ENCODE measurements at regions not wholly inside any gene's neighbourhood (a gene's known extent, or its start where the extent isn't known, plus 50 kb on each side); places are given as distances from the start of the nearest gene placed in this dataset.

DNA sequence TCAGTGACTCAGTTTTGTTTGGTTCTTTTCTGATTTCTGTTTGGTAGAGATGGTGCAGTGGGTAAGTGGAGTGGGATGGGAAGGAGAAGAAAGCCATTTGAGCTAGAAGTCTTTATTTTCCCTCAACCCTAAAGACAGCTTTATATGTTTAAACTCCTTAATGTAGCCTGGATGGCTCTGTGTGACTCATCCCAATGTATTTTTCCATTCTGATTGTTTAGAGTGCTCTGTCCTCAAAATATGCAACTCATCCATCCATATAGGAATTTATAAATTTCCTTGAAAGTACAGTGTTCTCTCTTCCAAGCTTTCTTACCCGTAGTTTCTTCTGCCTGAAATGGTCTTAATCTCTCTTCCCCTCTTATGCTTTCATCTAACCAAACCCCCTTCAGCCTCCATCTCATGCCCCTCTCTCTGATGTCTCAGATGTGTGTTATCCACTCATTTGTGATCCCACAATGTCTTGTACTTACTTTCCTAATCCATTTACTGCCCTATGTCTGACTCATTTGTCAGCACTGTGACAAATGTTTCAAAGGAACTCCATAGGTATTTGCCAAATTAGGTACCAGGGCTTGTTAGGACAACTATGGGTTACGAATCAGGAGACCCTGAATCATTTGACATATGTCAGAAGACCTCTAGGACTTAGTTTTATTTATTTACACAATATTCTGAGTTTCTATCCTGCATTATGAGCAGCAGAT, 217.5 kb upstream of the SGCD start:
- ATAC-seq, result peak; percentile 34; the same call in 1 of the 3 replicates
- TF ChIP-seq ZNF565 (CRISPR knock-in tag; conservative IDR thresholded peaks at IDR 0.05; ENCODE audit: low read depth) (no peak), ISL1 (CRISPR knock-in tag; IDR thresholded peaks at IDR 0.05) (no peak), ZC3H10 (CRISPR knock-in tag; IDR thresholded peaks at IDR 0.05) (no peak), ESRRG (CRISPR knock-in tag; IDR thresholded peaks at IDR 0.05) (no peak), BACH2 (CRISPR knock-in tag; IDR thresholded peaks at IDR 0.05; ENCODE audit: borderline replicate concordance) (no peak), OSR1 (CRISPR knock-in tag; IDR thresholded peaks at IDR 0.05) (no peak), SNAI2 (CRISPR knock-in tag; IDR thresholded peaks at IDR 0.05) (no peak), PPARA (CRISPR knock-in tag; IDR thresholded peaks at IDR 0.05; ENCODE audit: borderline replicate concordance) (no peak), TCF4 (CRISPR knock-in tag; IDR thresholded peaks at IDR 0.05; ENCODE audit: borderline replicate concordance) (no peak), CSDC2 (CRISPR knock-in tag; IDR thresholded peaks at IDR 0.05) (no peak), ZNF8 (CRISPR knock-in tag; IDR thresholded peaks at IDR 0.05) (no peak), ZFP3 (CRISPR knock-in tag; IDR thresholded peaks at IDR 0.05) (no peak), ZFP30 (CRISPR knock-in tag; IDR thresholded peaks at IDR 0.05) (no peak)
- TF ChIP-seq, protein P1, sequence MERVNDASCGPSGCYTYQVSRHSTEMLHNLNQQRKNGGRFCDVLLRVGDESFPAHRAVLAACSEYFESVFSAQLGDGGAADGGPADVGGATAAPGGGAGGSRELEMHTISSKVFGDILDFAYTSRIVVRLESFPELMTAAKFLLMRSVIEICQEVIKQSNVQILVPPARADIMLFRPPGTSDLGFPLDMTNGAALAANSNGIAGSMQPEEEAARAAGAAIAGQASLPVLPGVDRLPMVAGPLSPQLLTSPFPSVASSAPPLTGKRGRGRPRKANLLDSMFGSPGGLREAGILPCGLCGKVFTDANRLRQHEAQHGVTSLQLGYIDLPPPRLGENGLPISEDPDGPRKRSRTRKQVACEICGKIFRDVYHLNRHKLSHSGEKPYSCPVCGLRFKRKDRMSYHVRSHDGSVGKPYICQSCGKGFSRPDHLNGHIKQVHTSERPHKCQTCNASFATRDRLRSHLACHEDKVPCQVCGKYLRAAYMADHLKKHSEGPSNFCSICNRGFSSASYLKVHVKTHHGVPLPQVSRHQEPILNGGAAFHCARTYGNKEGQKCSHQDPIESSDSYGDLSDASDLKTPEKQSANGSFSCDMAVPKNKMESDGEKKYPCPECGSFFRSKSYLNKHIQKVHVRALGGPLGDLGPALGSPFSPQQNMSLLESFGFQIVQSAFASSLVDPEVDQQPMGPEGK (CRISPR knock-in tag; IDR thresholded peaks at IDR 0.05; ENCODE audit: borderline replicate concordance), result no peak
- TF ChIP-seq, protein P2, sequence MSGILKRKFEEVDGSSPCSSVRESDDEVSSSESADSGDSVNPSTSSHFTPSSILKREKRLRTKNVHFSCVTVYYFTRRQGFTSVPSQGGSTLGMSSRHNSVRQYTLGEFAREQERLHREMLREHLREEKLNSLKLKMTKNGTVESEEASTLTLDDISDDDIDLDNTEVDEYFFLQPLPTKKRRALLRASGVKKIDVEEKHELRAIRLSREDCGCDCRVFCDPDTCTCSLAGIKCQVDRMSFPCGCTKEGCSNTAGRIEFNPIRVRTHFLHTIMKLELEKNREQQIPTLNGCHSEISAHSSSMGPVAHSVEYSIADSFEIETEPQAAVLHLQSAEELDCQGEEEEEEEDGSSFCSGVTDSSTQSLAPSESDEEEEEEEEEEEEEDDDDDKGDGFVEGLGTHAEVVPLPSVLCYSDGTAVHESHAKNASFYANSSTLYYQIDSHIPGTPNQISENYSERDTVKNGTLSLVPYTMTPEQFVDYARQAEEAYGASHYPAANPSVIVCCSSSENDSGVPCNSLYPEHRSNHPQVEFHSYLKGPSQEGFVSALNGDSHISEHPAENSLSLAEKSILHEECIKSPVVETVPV (CRISPR knock-in tag; IDR thresholded peaks at IDR 0.05), result no peak
- TF ChIP-seq, protein P3, sequence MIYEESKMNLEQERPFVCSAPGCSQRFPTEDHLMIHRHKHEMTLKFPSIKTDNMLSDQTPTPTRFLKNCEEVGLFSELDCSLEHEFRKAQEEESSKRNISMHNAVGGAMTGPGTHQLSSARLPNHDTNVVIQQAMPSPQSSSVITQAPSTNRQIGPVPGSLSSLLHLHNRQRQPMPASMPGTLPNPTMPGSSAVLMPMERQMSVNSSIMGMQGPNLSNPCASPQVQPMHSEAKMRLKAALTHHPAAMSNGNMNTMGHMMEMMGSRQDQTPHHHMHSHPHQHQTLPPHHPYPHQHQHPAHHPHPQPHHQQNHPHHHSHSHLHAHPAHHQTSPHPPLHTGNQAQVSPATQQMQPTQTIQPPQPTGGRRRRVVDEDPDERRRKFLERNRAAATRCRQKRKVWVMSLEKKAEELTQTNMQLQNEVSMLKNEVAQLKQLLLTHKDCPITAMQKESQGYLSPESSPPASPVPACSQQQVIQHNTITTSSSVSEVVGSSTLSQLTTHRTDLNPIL (CRISPR knock-in tag; IDR thresholded peaks at IDR 0.05; ENCODE audit: low read depth), result no peak

DNA sequence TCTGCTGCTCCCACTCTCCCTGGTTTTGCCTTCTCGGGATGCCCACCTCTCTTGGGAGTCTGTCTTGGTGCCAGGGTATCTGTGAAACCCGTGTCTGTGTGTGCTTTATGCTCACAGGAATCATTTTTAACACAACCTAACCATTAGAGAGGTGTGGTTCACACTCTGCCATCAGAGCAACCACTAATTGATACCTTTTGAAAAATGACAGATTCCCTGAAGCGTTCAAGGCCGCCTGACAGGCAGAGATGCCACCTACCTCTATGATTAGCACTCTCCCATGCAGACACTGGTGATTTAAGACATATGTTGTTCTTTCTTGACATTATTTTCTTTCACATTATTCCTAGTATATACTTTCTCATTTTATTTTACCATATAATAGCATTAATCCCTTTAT, 207.3 kb upstream of the SGCD start:
- TF ChIP-seq, protein P2 (CRISPR knock-in tag; IDR thresholded peaks at IDR 0.05), result no peak
- TF ChIP-seq BACH2 (CRISPR knock-in tag; IDR thresholded peaks at IDR 0.05; ENCODE audit: borderline replicate concordance) (no peak), ZNF70 (CRISPR knock-in tag; IDR thresholded peaks at IDR 0.05) (no peak), CSDC2 (CRISPR knock-in tag; IDR thresholded peaks at IDR 0.05) (no peak), ESRRG (CRISPR knock-in tag; IDR thresholded peaks at IDR 0.05) (no peak), ZFP30 (CRISPR knock-in tag; IDR thresholded peaks at IDR 0.05) (no peak), ZNF8 (CRISPR knock-in tag; IDR thresholded peaks at IDR 0.05) (no peak), GLIS3 (CRISPR knock-in tag; IDR thresholded peaks at IDR 0.05) (no peak), ZC3H10 (CRISPR knock-in tag; IDR thresholded peaks at IDR 0.05) (no peak), ZNF565 (CRISPR knock-in tag; conservative IDR thresholded peaks at IDR 0.05; ENCODE audit: low read depth) (no peak), OSR1 (CRISPR knock-in tag; IDR thresholded peaks at IDR 0.05) (no peak), RARB (CRISPR knock-in tag; IDR thresholded peaks at IDR 0.05) (no peak), ISL1 (CRISPR knock-in tag; IDR thresholded peaks at IDR 0.05) (no peak), TOX (CRISPR knock-in tag; IDR thresholded peaks at IDR 0.05; ENCODE audit: borderline replicate concordance) (no peak), PPARA (CRISPR knock-in tag; IDR thresholded peaks at IDR 0.05; ENCODE audit: borderline replicate concordance) (no peak)
- TF ChIP-seq, protein P1 (CRISPR knock-in tag; IDR thresholded peaks at IDR 0.05; ENCODE audit: borderline replicate concordance), result no peak
- TF ChIP-seq, protein P4, sequence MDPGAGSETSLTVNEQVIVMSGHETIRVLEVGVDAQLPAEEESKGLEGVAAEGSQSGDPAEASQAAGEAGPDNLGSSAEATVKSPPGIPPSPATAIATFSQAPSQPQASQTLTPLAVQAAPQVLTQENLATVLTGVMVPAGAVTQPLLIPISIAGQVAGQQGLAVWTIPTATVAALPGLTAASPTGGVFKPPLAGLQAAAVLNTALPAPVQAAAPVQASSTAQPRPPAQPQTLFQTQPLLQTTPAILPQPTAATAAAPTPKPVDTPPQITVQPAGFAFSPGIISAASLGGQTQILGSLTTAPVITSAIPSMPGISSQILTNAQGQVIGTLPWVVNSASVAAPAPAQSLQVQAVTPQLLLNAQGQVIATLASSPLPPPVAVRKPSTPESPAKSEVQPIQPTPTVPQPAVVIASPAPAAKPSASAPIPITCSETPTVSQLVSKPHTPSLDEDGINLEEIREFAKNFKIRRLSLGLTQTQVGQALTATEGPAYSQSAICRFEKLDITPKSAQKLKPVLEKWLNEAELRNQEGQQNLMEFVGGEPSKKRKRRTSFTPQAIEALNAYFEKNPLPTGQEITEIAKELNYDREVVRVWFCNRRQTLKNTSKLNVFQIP (CRISPR knock-in tag; IDR thresholded peaks at IDR 0.05; ENCODE audit: borderline replicate concordance, low read depth), result no peak
- TF ChIP-seq, protein P3 (CRISPR knock-in tag; IDR thresholded peaks at IDR 0.05; ENCODE audit: low read depth), result no peak
- TF ChIP-seq, protein P5, sequence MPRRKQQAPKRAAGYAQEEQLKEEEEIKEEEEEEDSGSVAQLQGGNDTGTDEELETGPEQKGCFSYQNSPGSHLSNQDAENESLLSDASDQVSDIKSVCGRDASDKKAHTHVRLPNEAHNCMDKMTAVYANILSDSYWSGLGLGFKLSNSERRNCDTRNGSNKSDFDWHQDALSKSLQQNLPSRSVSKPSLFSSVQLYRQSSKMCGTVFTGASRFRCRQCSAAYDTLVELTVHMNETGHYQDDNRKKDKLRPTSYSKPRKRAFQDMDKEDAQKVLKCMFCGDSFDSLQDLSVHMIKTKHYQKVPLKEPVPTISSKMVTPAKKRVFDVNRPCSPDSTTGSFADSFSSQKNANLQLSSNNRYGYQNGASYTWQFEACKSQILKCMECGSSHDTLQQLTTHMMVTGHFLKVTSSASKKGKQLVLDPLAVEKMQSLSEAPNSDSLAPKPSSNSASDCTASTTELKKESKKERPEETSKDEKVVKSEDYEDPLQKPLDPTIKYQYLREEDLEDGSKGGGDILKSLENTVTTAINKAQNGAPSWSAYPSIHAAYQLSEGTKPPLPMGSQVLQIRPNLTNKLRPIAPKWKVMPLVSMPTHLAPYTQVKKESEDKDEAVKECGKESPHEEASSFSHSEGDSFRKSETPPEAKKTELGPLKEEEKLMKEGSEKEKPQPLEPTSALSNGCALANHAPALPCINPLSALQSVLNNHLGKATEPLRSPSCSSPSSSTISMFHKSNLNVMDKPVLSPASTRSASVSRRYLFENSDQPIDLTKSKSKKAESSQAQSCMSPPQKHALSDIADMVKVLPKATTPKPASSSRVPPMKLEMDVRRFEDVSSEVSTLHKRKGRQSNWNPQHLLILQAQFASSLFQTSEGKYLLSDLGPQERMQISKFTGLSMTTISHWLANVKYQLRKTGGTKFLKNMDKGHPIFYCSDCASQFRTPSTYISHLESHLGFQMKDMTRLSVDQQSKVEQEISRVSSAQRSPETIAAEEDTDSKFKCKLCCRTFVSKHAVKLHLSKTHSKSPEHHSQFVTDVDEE (CRISPR knock-in tag; IDR thresholded peaks at IDR 0.05), result no peak
- ATAC-seq, result no peak

All from SK-N-SH treated with all-trans-retinoic acid at 6 μM for 48 hours (cell line).